ENCODE measurements at regions not wholly inside any gene's neighbourhood (a gene's known extent, or its start where the extent isn't known, plus 50 kb on each side); places are given as distances from the start of the nearest gene placed in this dataset.

GRCh38 chr6:167669870-167670802 lies 156.6 kb upstream of the AFDN start (continued):
- TF ChIP-seq ZBTB4 (CRISPR knock-in tag; IDR thresholded peaks at IDR 0.05; ENCODE audit: borderline replicate concordance) (peak; percentile 27; the same call in 1 of the 2 replicates), ZNF800 (CRISPR knock-in tag; IDR thresholded peaks at IDR 0.05) (0 out of 2 replicates have a peak, but pooled peaks have one; percentile 33), ZBTB42 (CRISPR knock-in tag; IDR thresholded peaks at IDR 0.05) (0 out of 2 replicates have a peak, but pooled peaks have one; percentile 44), ZFP41 (CRISPR knock-in tag; IDR thresholded peaks at IDR 0.05; ENCODE audit: borderline replicate concordance) (no peak), USF2 (IDR thresholded peaks at IDR 0.05; ENCODE audit: low read depth, low read length) (no peak), USF2 (CRISPR knock-in tag; IDR thresholded peaks at IDR 0.05; ENCODE audit: borderline replicate concordance) (no peak), DR1 (CRISPR knock-in tag; IDR thresholded peaks at IDR 0.05) (0 out of 2 replicates have a peak, but pooled peaks have one; percentile 32), ZNF225 (CRISPR knock-in tag; IDR thresholded peaks at IDR 0.05) (peak; percentile 64; the same call in 1 of the 2 replicates), ZNF589 (CRISPR knock-in tag; conservative IDR thresholded peaks at IDR 0.05) (no peak), ZNF33B (CRISPR knock-in tag; IDR thresholded peaks at IDR 0.05) (no peak), HOXA3 (CRISPR knock-in tag; IDR thresholded peaks at IDR 0.05) (peak; percentile 42; the same call in 1 of the 2 replicates), RXRA (CRISPR knock-in tag; IDR thresholded peaks at IDR 0.05) (peak; percentile 10; the same call in 1 of the 2 replicates), BRD4 (CRISPR knock-in tag; IDR thresholded peaks at IDR 0.05) (peak; percentile 72), CHD4 (IDR thresholded peaks at IDR 0.05; ENCODE audit: borderline replicate concordance, low read length) (0 out of 2 replicates have a peak, but pooled peaks have one; percentile 28), PCBP2 (optimal IDR thresholded peaks at IDR 0.05; ENCODE audit: low read depth, low read length, poor library complexity, severe bottlenecking) (no peak), ZBTB44 (CRISPR knock-in tag; IDR thresholded peaks at IDR 0.05) (no peak)
